ENCODE measurements at regions not wholly inside any gene's neighbourhood (a gene's known extent, or its start where the extent isn't known, plus 50 kb on each side); places are given as distances from the start of the nearest gene placed in this dataset.

GRCh38 chr4:167767281-167767680 lies 325.1 kb upstream of the ANXA10 start:
- TF ChIP-seq CTCF (optimal IDR thresholded peaks at IDR 0.05 in 1 of 3, IDR thresholded peaks at IDR 0.05 in 1 of 3, conservative IDR thresholded peaks at IDR 0.05 in 1 of 3; ENCODE audit: extremely low read depth in 1 of 3, insufficient read depth in 2 of 3, low read length in 3 of 3) (no peak), EZH2 (IDR thresholded peaks at IDR 0.05; ENCODE audit: low read length) (no peak)

Data from keratinocyte (primary cell).